HCT116 (cell line): ENCODE measurements at regions not wholly inside any gene's neighbourhood (a gene's known extent, or its start where the extent isn't known, plus 50 kb on each side); places are given as distances from the start of the nearest gene placed in this dataset.

ENCODE experiments used
- ATAC-seq: fragments of 200-7000 bp; cut with Tn5 transposase; 2 replicates; pipeline ENCODE4 v1.9.1; 2020; ENCODE audit warnings: mild to moderate bottlenecking, moderate library complexity
- BruUV-seq: library from RNA; stranded (reverse); fragments of 400-500 nt; replicated peaks from 2 replicates; lab custom pipeline; 2021; lab: Mats Ljungman, UMichigan
- CTCF ChIA-PET: fragments of 300-600 bp; sonication (Branson Sonifier 250); formaldehyde crosslinking; loops from one replicate; lab custom pipeline; 2021; ENCODE audit warnings: antibody characterized with exemption; lab: Charles Lee
- POLR2A ChIA-PET: fragments of 300-600, 350-600 bp; sonication (Branson Sonifier 250); formaldehyde crosslinking; loops from one replicate; lab custom pipeline; 2021; ENCODE audit warnings: antibody characterized with exemption; lab: Charles Lee
- RAD21 ChIA-PET, 2 experiments: fragments of 300-600 bp; sonication (Branson Sonifier 250); formaldehyde crosslinking; loops; one replicate each; lab custom pipeline; 2023; ENCODE audit warnings: low total read pairs in 2 of 2; ENCODE audit not compliant: uncharacterized antibody in 2 of 2, unreplicated experiment in 2 of 2, low non-redundant PET in 1 of 2; lab: Charles Lee
- DNase-seq: peaks from one replicate; pipeline ENCODE4 v3.0.0-alpha.2; 2010; ENCODE audit warnings: low read depth, low spot score
- H2AFZ ChIP-seq: fragments of 200-600 bp; shearing (Covaris generic), sonication (generic); 2 replicates; pipeline ENCODE4 v1.6.1; 2017; ENCODE audit warnings: low read depth, mixed run types, mixed read lengths, antibody characterized with exemption, low read length; ENCODE audit not compliant: poor library complexity, severe bottlenecking
- H3K27ac ChIP-seq: 2 replicates; pipeline ENCODE4 v1.5.1; 2012; ENCODE audit warnings: low read depth, low read length
- H3K27me3 ChIP-seq: fragments of 200-600 bp; sonication (generic); 2 replicates; pipeline ENCODE4 v1.6.1; 2016; ENCODE audit warnings: mixed run types, low read length, mixed read lengths; ENCODE audit not compliant: insufficient read depth
- H3K36me3 ChIP-seq, 2 experiments: fragments of 200-500 bp in 1 of 2; fragments of 200-600 bp in 1 of 2; sonication (Bioruptor generic) in 1 of 2; sonication (generic) in 1 of 2; 2 replicates each; pipeline versions ENCODE4 v1.5.1 to v1.6.1; 2014 to 2016; ENCODE audit warnings: low read length in 2 of 2, inconsistent platforms in 1 of 2, mixed read lengths in 1 of 2, mixed run types in 1 of 2; ENCODE audit not compliant: insufficient read depth in 2 of 2, control insufficient read depth in 1 of 2
- H3K4me1 ChIP-seq, 2 experiments: fragments of 200-600 bp in 1 of 2; sonication (generic) in 1 of 2; 2 replicates each; pipeline versions ENCODE4 v1.5.1 to v1.6.1; 2012 to 2017; ENCODE audit warnings: low read length in 2 of 2, inconsistent platforms in 1 of 2, mild to moderate bottlenecking in 1 of 2, mixed read lengths in 1 of 2, mixed run types in 1 of 2, moderate library complexity in 1 of 2; ENCODE audit not compliant: insufficient read depth in 2 of 2, control insufficient read depth in 1 of 2
- H3K4me2 ChIP-seq: fragments of 200-600 bp; sonication (generic); 2 replicates; pipeline ENCODE4 v1.6.1; 2017; ENCODE audit warnings: mixed run types, low read length, mixed read lengths
- H3K4me3 ChIP-seq, 2 experiments: fragments of 200-600 bp in 1 of 2; sonication (generic) in 1 of 2; replicated peaks in 1 of 2; 2 replicates each; pipeline ENCODE4 v1.5.1; 2011 to 2016; ENCODE audit warnings: low read length in 2 of 2, control low read depth in 1 of 2, low read depth in 1 of 2, mild to moderate bottlenecking in 1 of 2, mixed read lengths in 1 of 2, mixed run types in 1 of 2
- H3K79me2 ChIP-seq: fragments of 200-600 bp; sonication (generic); 2 replicates; pipeline ENCODE4 v1.6.1; 2017; ENCODE audit warnings: mild to moderate bottlenecking, mixed run types, low read length, moderate library complexity, mixed read lengths; ENCODE audit not compliant: insufficient read depth
- H3K9ac ChIP-seq: fragments of 200-600 bp; sonication (generic); 2 replicates; pipeline ENCODE4 v1.6.1; 2016; ENCODE audit warnings: low read length, mixed read lengths
- H3K9me2 ChIP-seq: fragments of 200-600 bp; sonication (generic), shearing (Covaris generic); 2 replicates; pipeline ENCODE4 v1.6.1; 2017; ENCODE audit warnings: mixed run types, mild to moderate bottlenecking, moderate library complexity; ENCODE audit not compliant: insufficient read depth
- H3K9me3 ChIP-seq, 2 experiments: fragments of 200-500 bp in 1 of 2; fragments of 200-600 bp in 1 of 2; sonication (Bioruptor generic) in 1 of 2; sonication (generic) in 1 of 2; 2 replicates each; pipeline ENCODE4 v1.6.1; 2014 to 2017; ENCODE audit warnings: low read length in 2 of 2, mixed read lengths in 2 of 2, inconsistent platforms in 1 of 2, low read depth in 1 of 2, mild to moderate bottlenecking in 1 of 2, mixed run types in 1 of 2, moderate library complexity in 1 of 2; ENCODE audit not compliant: control insufficient read depth in 1 of 2, insufficient read depth in 1 of 2
- H4K20me1 ChIP-seq: fragments of 200-600 bp; sonication (generic), shearing (Covaris generic); 2 replicates; pipeline ENCODE4 v1.6.1; 2017; ENCODE audit warnings: mixed run types, mild to moderate bottlenecking, moderate library complexity; ENCODE audit not compliant: insufficient read depth
- CBX3 ChIP-seq: IDR thresholded peaks from 2 replicates; pipeline ENCODE4 v1.6.1; 2012; ENCODE audit warnings: low read depth
- ELF1 ChIP-seq: IDR thresholded peaks from 2 replicates; pipeline ENCODE4 v1.6.1; 2012; ENCODE audit warnings: low read depth, borderline replicate concordance
- EZH2phosphoT487 ChIP-seq: fragments of 200-600 bp; IDR thresholded peaks from 2 replicates; pipeline ENCODE4 v1.6.1; 2018; ENCODE audit warnings: antibody characterized with exemption, borderline replicate concordance
- MAX ChIP-seq: IDR thresholded peaks from 2 replicates; pipeline ENCODE4 v1.6.1; 2012
- SIN3A ChIP-seq: IDR thresholded peaks from 2 replicates; pipeline ENCODE4 v1.6.1; 2012; ENCODE audit warnings: low read depth
- SRF ChIP-seq: IDR thresholded peaks from 2 replicates; pipeline ENCODE4 v1.6.1; 2012; ENCODE audit warnings: low read depth
- TCF7L2 ChIP-seq: IDR thresholded peaks from 2 replicates; pipeline ENCODE4 v1.7.0; 2011; ENCODE audit warnings: borderline replicate concordance, inconsistent platforms; ENCODE audit not compliant: insufficient read depth, insufficient read length; ENCODE audit errors: extremely low read depth
- ZBTB33 ChIP-seq: IDR thresholded peaks from 2 replicates; pipeline ENCODE4 v1.6.1; 2011; ENCODE audit warnings: mild to moderate bottlenecking, low read length, moderate library complexity; ENCODE audit not compliant: insufficient replicate concordance; ENCODE audit errors: extremely low read depth
- intact Hi-C: fragments of 100-400 bp; cut with micrococcal nuclease; formaldehyde crosslinking; loops from 2 replicates; pipeline ENCODE4 v1.10.0; 2022

GRCh38 chr12:77469578-77470333 lies 360.9 kb upstream of the NAV3 start:
- Histone ChIP-seq H3K36me3 (no peaks in the 10 kb centered on the region), H3K9me3 (no peaks in the 10 kb centered on the region), H3K79me2 (no peaks in the 10 kb centered on the region), H3K4me2 (no peak overlapping the region), H3K4me3 (no peak overlapping the region), H3K27ac (no peak overlapping the region), H3K9me2 (no peaks in the 10 kb centered on the region), H4K20me1 (no peaks in the 10 kb centered on the region), H3K4me1 (no peaks in the 10 kb centered on the region), H3K9ac (no peak overlapping the region), H3K27me3 (no peaks in the 10 kb centered on the region), H2AFZ (no peak overlapping the region)
- ChIA-PET CTCF (no interaction called here), POLR2A (no interaction called here), RAD21 (no interaction called here)
- DNase-seq (no peak), ATAC-seq (no peak)
- BruUV-seq, result no TSS peak
- no peak for TF ChIP-seq SIN3A
- intact Hi-C loops, result no loop called here

GRCh38 chr12:77442633-77443032 lies 377.3 kb upstream of the E2F7 start:
- no peaks in the 10 kb centered on the region for H3K27me3 ChIP-seq
- intact Hi-C loops, result no loop called here
- ATAC-seq (no peak), DNase-seq (no peak)
- BruUV-seq, result no TSS peak
- H3K36me3 ChIP-seq, result no peaks in the 10 kb centered on the region
- H3K79me2 ChIP-seq, result no peaks in the 10 kb centered on the region
- H3K9me3 ChIP-seq, result no peaks in the 10 kb centered on the region
- no peaks in the 10 kb centered on the region for H3K4me1 ChIP-seq
- H3K9me2 ChIP-seq, result no peaks in the 10 kb centered on the region
- no peaks in the 10 kb centered on the region; the same call in 1 of the 2 replicates for H4K20me1 ChIP-seq
- RAD21 ChIA-PET, result no interaction called here
- no peak overlapping the region for H3K9ac ChIP-seq
- TF ChIP-seq SRF, result no peak
- no peak for TF ChIP-seq EZH2phosphoT487
- TF ChIP-seq ELF1, result no peak
- no peak for TF ChIP-seq ZBTB33
- TF ChIP-seq MAX, result no peak
- no peak for TF ChIP-seq TCF7L2
- no peak for TF ChIP-seq CBX3
- TF ChIP-seq, all 23 proteins: peak for 0
- ChIA-PET CTCF (no interaction called here), POLR2A (no interaction called here)
- no peak overlapping the region for H2AFZ ChIP-seq
- H3K4me3 ChIP-seq, result no peak overlapping the region
- no peak overlapping the region for H3K4me2 ChIP-seq
- H3K27ac ChIP-seq, result no peak overlapping the region
